Right lobe of liver (tissue), 6 donors: ENCODE measurements at regions not wholly inside any gene's neighbourhood (a gene's known extent, or its start where the extent isn't known, plus 50 kb on each side); places are given as distances from the start of the nearest gene placed in this dataset.
"Not testable (repeated sequence)": the region's sequence is repeated elsewhere in the genome, so short reads cannot be mapped to it uniquely, and the experiment has no call there.

Experiments used
- ATAC-seq, 4 donors: fragments of 200-7000 bp; cut with Tn5 transposase; one replicate each; pipeline ENCODE4 v1.9.1; 2020; ENCODE audit warnings: mild to moderate bottlenecking in 4 of 4, moderate library complexity in 4 of 4
- DNase-seq, 3 donors: peaks; one replicate each; pipeline ENCODE4 v3.0.0-alpha.2; 2020
- H3K27ac ChIP-seq, 3 donors: fragments of 200-600 bp; one replicate each; pipeline ENCODE4 v1.8.0; 2022
- H3K27me3 ChIP-seq, 2 donors: fragments of 200-600 bp; one replicate each; pipeline ENCODE4 v1.8.0; 2022
- H3K36me3 ChIP-seq, 4 donors: fragments of 200-600 bp; sonication (generic) in 1 of 4; one replicate each; pipeline versions ENCODE4 v1.5.1 to v1.8.0; 2017 to 2022; ENCODE audit warnings: control low read depth in 1 of 4
- H3K4me1 ChIP-seq, 4 donors: fragments of 200-600 bp; sonication (generic) in 1 of 4; one replicate each; pipeline versions ENCODE4 v1.5.1 to v1.8.0; 2017 to 2022; ENCODE audit warnings: control low read depth in 1 of 4
- H3K4me3 ChIP-seq, 3 donors: fragments of 200-600 bp; one replicate each; pipeline ENCODE4 v1.8.0; 2022
- H3K9me3 ChIP-seq, 4 donors: fragments of 200-600 bp; sonication (generic) in 1 of 4; one replicate each; pipeline versions ENCODE4 v1.5.1 to v1.8.0; 2017 to 2022; ENCODE audit warnings: control low read depth in 1 of 4
- CTCF ChIP-seq, 4 donors: fragments of 200-600 bp in 3 of 4; fragments of 450-650 bp in 1 of 4; IDR thresholded peaks; one replicate each; pipeline versions ENCODE4 v1.5.1 to v1.8.0; 2016 to 2022; ENCODE audit warnings: antibody characterized with exemption in 4 of 4, mild to moderate bottlenecking in 2 of 4
- POLR2A ChIP-seq: fragments of 450-650 bp; IDR thresholded peaks from one replicate; pipeline ENCODE4 v1.6.1; 2017; ENCODE audit warnings: antibody characterized with exemption, mild to moderate bottlenecking
- WGBS: methylation state at CpG from one replicate; pipeline ENCODE4 v1.1.6; 2018; ENCODE audit warnings: low coverage, low lambda C conversion rate; ENCODE audit not compliant: insufficient coverage; ENCODE audit errors: missing lambda C conversion rate; 5-methylcytosine and 5-hydroxymethylcytosine counted together
- intact Hi-C, 2 donors: fragments of 100-400 bp; cut with DNase I; formaldehyde crosslinking; loops; one replicate each; pipeline versions ENCODE4 v1.11.2 to v1.14.1; 2022
- donor health status: DM: no; HTN: yes; CAD: no.
- donor health status: DM: no; HTN: no; CAD: no.
- donor health status: DM: no; HTN: no; CAD: no.
- donor health status: DM: no; HTN: yes; CAD: no.
- donor health status: DM: no; HTN: yes; CAD: no.

DNA sequence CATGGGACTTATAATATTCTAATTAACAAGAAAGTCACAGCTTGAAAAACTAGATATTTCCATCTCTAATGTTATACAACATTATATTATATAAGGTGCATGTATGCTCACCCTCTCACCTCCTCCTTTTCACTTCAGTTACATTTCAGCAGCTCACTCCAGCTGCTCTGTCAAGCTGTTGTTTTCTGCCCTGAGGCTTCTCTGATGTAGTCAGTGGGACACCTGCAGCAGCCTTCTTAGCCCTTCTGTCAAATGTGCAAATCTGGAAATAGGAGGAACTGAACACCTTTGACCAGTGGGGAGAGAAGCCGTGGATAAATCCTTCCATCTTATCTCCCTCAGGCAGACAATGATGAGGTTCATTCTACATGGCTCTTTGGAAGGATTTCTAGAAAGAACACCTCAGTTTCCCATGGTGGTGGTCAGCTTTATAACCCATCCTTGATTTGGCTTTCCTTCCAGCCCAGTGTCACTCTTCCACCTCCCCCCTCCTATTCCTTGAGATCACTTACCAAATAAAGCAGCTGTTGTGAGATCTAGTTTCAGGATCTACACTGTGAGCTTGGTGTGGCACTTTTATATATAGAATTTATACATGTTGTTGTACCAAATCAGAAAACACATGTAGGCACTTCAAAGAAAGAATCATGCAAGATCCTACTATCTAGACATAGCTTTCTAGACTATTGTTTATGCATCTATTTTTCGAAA lies 79.6 kb upstream of the STK38L start:
- Histone ChIP-seq H3K36me3 (no peaks in the 10 kb centered on the region), H3K27me3 (no peaks in the 10 kb centered on the region), H3K4me1 (no peaks in the 10 kb centered on the region), H3K27ac (no peak overlapping the region), H3K4me3 (no peak overlapping the region), H3K9me3 (no peaks in the 10 kb centered on the region)
- 65% methylated on average over 2 of the region's 2 CpGs for WGBS
- DNase-seq (no peak), ATAC-seq (no peak)
- intact Hi-C loops = no loop called here
- TF ChIP-seq POLR2A (no peak), CTCF (IDR thresholded peaks at IDR 0.05) (no peak)

DNA sequence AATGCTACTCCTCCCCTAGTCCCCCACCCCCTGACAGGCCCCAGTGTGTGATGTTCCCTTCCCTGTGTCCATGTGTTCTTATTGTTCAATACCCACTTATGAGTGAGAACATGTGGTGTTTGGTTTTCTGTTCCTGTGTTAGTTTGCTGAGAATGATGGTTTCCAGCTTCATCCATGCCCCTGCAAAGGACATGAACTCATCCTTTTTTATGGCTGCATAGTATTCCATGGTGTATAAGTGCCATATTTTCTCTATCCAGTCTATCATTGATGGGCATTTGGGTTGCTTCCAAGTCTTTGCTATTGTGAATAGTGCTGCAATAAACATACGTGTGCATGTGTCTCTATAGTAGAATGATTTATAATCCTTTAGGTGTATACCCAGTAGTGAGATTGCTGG lies 78.1 kb upstream of the STK38L start:
- H3K4me1 ChIP-seq, intact Hi-C loops, H3K27ac ChIP-seq, H3K9me3 ChIP-seq, H3K36me3 ChIP-seq, H3K27me3 ChIP-seq, H3K4me3 ChIP-seq, DNase-seq, ATAC-seq: not testable (repeated sequence)
- WGBS = 80% methylated on average over 1 of the region's 1 CpG

DNA sequence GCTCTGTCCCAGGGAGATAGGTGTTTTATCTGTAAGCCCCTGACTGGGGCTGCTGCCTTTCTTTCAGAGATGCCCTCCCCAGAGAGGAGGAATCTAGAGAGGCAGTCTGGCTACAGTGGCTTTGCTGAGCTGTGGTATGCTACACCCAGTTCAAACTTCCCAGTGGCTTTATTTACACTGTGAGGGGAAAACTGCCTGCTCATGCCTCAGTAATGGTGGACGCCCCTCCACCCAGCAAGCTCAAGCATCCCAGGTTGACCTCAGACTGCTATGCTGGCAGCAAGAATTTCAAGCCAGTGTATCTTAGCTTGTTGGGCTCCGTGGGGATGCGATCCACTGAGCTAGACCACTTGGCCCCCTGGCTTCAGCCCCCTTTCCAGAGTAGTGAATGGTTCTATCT lies 72.6 kb upstream of the STK38L start:
- DNase-seq, H3K27me3 ChIP-seq, ATAC-seq, H3K36me3 ChIP-seq, intact Hi-C loops, H3K27ac ChIP-seq, H3K9me3 ChIP-seq, H3K4me3 ChIP-seq, H3K4me1 ChIP-seq: not testable (repeated sequence)
- WGBS = no CpG with 5 or more reads among the region's 3 CpGs

DNA sequence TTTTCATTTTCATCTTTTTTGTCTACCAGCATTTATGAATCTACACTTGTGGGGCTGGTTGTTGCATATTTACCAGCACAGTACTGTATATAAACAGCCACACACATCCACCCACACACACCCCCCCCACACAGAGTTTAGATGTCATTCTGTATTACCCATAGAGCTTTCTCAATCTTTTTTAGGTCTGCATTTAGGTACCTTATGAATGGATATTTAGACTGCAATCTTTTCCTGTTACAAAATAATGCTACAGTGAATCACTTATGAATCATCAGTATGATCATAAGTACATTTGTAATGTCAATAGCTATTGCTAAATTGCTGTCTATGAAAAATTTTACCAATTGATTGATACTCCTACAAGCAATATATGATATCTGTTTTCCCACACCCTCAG lies 67.3 kb upstream of the STK38L start:
- peak in 1 of 4 donors; percentile 39 for ATAC-seq
- TF ChIP-seq CTCF (IDR thresholded peaks at IDR 0.05) = no peak
- DNase-seq = no peak
- H3K27ac ChIP-seq = no peak overlapping the region
- H3K4me1 ChIP-seq = no peaks in the 10 kb centered on the region
- no peaks in the 10 kb centered on the region for H3K36me3 ChIP-seq
- intact Hi-C loops = no loop called here
- H3K4me3 ChIP-seq = no peak overlapping the region
- no peaks in the 10 kb centered on the region for H3K9me3 ChIP-seq
- H3K27me3 ChIP-seq = no peaks in the 10 kb centered on the region

DNA sequence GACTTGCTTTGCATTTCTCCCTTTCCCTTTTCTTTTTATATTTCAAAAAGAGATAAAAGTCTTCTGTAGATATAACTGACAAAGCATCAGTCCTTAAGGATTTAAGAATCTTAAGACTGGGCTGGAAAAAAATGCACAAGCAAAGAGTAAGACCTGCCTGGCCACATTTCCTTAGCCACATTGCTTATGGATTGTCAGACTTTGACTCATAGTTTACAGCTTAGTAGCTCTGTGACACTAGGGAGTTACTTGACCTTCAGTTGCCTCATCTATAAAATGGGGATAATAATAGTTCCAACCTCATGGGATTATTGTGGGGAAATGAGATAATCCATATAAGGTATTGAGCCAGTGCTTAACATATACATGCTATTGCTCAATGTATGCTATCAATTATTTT lies 66.4 kb upstream of the STK38L start:
- Histone ChIP-seq H3K9me3 (no peaks in the 10 kb centered on the region), H3K4me3 (no peak overlapping the region), H3K4me1 (no peaks in the 10 kb centered on the region), H3K27ac (no peak overlapping the region), H3K27me3 (no peaks in the 10 kb centered on the region), H3K36me3 (no peaks in the 10 kb centered on the region)
- intact Hi-C loops = no loop called here
- ATAC-seq (no peak), DNase-seq (no peak)
- TF ChIP-seq CTCF (IDR thresholded peaks at IDR 0.05) = no peak
- TF ChIP-seq POLR2A = no peak

GRCh38 chr12:27178255-27178654 lies 65.8 kb upstream of the STK38L start:
- no peaks in the 10 kb centered on the region for H3K4me1 ChIP-seq
- no peak overlapping the region for H3K4me3 ChIP-seq
- TF ChIP-seq POLR2A (no peak), CTCF (IDR thresholded peaks at IDR 0.05) (no peak)
- no peaks in the 10 kb centered on the region for H3K36me3 ChIP-seq
- no peaks in the 10 kb centered on the region for H3K27me3 ChIP-seq
- no peaks in the 10 kb centered on the region for H3K9me3 ChIP-seq
- intact Hi-C loops = no loop called here
- DNase-seq = no peak
- WGBS = 88% methylated on average over 1 of the region's 1 CpG
- no peak overlapping the region for H3K27ac ChIP-seq
- no peak for ATAC-seq
